IPS DF 4.7 (cell line): ENCODE measurements at regions not wholly inside any gene's neighbourhood (a gene's known extent, or its start where the extent isn't known, plus 50 kb on each side); places are given as distances from the start of the nearest gene placed in this dataset.

Source experiments
- DNase-seq: peaks from one replicate; pipeline ENCODE4 v3.0.0-alpha.2; 2013; ENCODE audit warnings: low spot score; ENCODE audit errors: extremely low read depth

- DNase-seq: no peak
Measured at GRCh38 chr3:78140866-78141265, 1101.0 kb downstream of the ROBO2 start.

- no peak for DNase-seq
Measured at GRCh38 chr3:78141269-78141668, 1101.4 kb downstream of the ROBO2 start.

GRCh38 chr3:78143000-78143399 is 1103.1 kb downstream of the ROBO2 start:
- no peak for DNase-seq

GRCh38 chr3:78148986-78149717 is 1109.3 kb downstream of the ROBO2 start:
- no peak for DNase-seq

GRCh38 chr3:78153973-78154372 is 1114.1 kb downstream of the ROBO2 start:
- no peak for DNase-seq

GRCh38 chr3:78154521-78155186 is 1114.8 kb downstream of the ROBO2 start:
- no peak for DNase-seq

GRCh38 chr3:78161736-78162135 is 1121.8 kb downstream of the ROBO2 start:
- no peak for DNase-seq

GRCh38 chr3:78163379-78163778 is 1123.5 kb downstream of the ROBO2 start:
- no peak for DNase-seq

- no peak for DNase-seq
Measured at GRCh38 chr3:78165876-78166275, 1126.0 kb downstream of the ROBO2 start.

GRCh38 chr3:78174821-78175220 is 1134.9 kb downstream of the ROBO2 start:
- no peak for DNase-seq

GRCh38 chr3:78176869-78177268 is 1137.0 kb downstream of the ROBO2 start:
- no peak for DNase-seq

GRCh38 chr3:78177780-78178179 is 1137.9 kb downstream of the ROBO2 start:
- no peak for DNase-seq

GRCh38 chr3:78178209-78178608 is 1138.3 kb downstream of the ROBO2 start:
- DNase-seq: no peak

GRCh38 chr3:78178740-78179363 is 1139.0 kb downstream of the ROBO2 start:
- no peak for DNase-seq

- DNase-seq: no peak
Measured at GRCh38 chr3:78183906-78184599, 1144.2 kb downstream of the ROBO2 start.

GRCh38 chr3:78186404-78186803 is 1146.5 kb downstream of the ROBO2 start:
- no peak for DNase-seq

GRCh38 chr3:78201091-78201490 is 1161.2 kb downstream of the ROBO2 start:
- DNase-seq: no peak

GRCh38 chr3:78204977-78205376 is 1165.1 kb downstream of the ROBO2 start:
- DNase-seq: no peak

- DNase-seq: no peak
Measured at GRCh38 chr3:78221300-78221699, 1181.4 kb downstream of the ROBO2 start.

- no peak for DNase-seq
Measured at GRCh38 chr3:78221796-78222195, 1181.9 kb downstream of the ROBO2 start.

GRCh38 chr3:78235841-78236240 is 1195.9 kb downstream of the ROBO2 start:
- DNase-seq: no peak

GRCh38 chr3:78238811-78239210 is 1198.9 kb downstream of the ROBO2 start:
- no peak for DNase-seq
